Chondrocyte (in vitro differentiated cells): ENCODE measurements at regions not wholly inside any gene's neighbourhood (a gene's known extent, or its start where the extent isn't known, plus 50 kb on each side); places are given as distances from the start of the nearest gene placed in this dataset.
A peak's percentile ranks its signal among the peaks of the same experiment; 100 is the strongest.
"Not testable (repeated sequence)": the region's sequence is repeated elsewhere in the genome, so short reads cannot be mapped to it uniquely, and the experiment has no call there.

Experiments
- DNase-seq: peaks from one replicate; pipeline ENCODE4 v3.0.0; 2021; ENCODE audit warnings: mixed read lengths, low spot score
- H3K27ac Mint-ChIP-seq: one replicate; pipeline ENCODE4 v1.8.0; 2021; ENCODE audit warnings: mild to moderate bottlenecking, moderate library complexity, mixed read lengths; ENCODE audit not compliant: unreplicated experiment
- H3K27me3 Mint-ChIP-seq: 2 replicates; pipeline ENCODE4 v1.8.0; 2021; ENCODE audit warnings: low read depth, mixed read lengths
- H3K36me3 Mint-ChIP-seq: 2 replicates; pipeline ENCODE4 v1.8.0; 2021; ENCODE audit warnings: low read depth, mixed read lengths
- H3K4me1 Mint-ChIP-seq: 2 replicates; pipeline ENCODE4 v1.8.0; 2021; ENCODE audit warnings: low read depth, mild to moderate bottlenecking, mixed read lengths
- H3K4me3 Mint-ChIP-seq: one replicate; pipeline ENCODE4 v1.8.0; 2021; ENCODE audit warnings: mild to moderate bottlenecking, moderate library complexity, mixed read lengths; ENCODE audit not compliant: unreplicated experiment
- H3K9me3 Mint-ChIP-seq: 2 replicates; pipeline ENCODE4 v1.8.0; 2021; ENCODE audit warnings: low read depth, mixed read lengths
- CTCF ChIP-seq: fragments of 200-600 bp; sonication (generic); IDR thresholded peaks from 2 replicates; pipeline ENCODE4 v1.5.0; 2021; ENCODE audit warnings: antibody characterized with exemption, mild to moderate bottlenecking, moderate library complexity

- Mint-ChIP-seq H3K27ac (no peak overlapping the region), H3K4me1 (peaks cover 6% of the 10 kb centered on the region), H3K36me3 (peaks cover 3% of the 10 kb centered on the region), H3K27me3 (no peaks in the 10 kb centered on the region), H3K4me3 (no peak overlapping the region), H3K9me3 (peaks cover 18% of the 10 kb centered on the region)
- DNase-seq, result no peak
- no peak for TF ChIP-seq CTCF
Observed at GRCh38 chr15:36152936-36153335, 426.5 kb upstream of the CDIN1 start.

GRCh38 chr15:36156879-36157427, 422.5 kb upstream of the CDIN1 start:
- no peak for DNase-seq
- Mint-ChIP-seq H3K9me3 (no peaks in the 10 kb centered on the region), H3K36me3 (no peaks in the 10 kb centered on the region), H3K27ac (no peak overlapping the region), H3K27me3 (no peaks in the 10 kb centered on the region), H3K4me3 (no peak overlapping the region), H3K4me1 (peaks cover 12% of the 10 kb centered on the region)
- TF ChIP-seq CTCF, result no peak

GRCh38 chr15:36160351-36160750, 419.1 kb upstream of the CDIN1 start:
- no peak overlapping the region for H3K4me3 Mint-ChIP-seq
- H3K27ac Mint-ChIP-seq, result no peak overlapping the region
- no peak for TF ChIP-seq CTCF
- H3K27me3 Mint-ChIP-seq, result no peaks in the 10 kb centered on the region
- H3K4me1 Mint-ChIP-seq, result peaks cover 17% of the 10 kb centered on the region
- peaks cover 3% of the 10 kb centered on the region for H3K9me3 Mint-ChIP-seq
- no peaks in the 10 kb centered on the region for H3K36me3 Mint-ChIP-seq
- DNase-seq, result no peak

GRCh38 chr15:36161108-36161507, 418.3 kb upstream of the CDIN1 start:
- no peaks in the 10 kb centered on the region for H3K27me3 Mint-ChIP-seq
- H3K4me3 Mint-ChIP-seq, result no peak overlapping the region
- peaks cover 2% of the 10 kb centered on the region for H3K36me3 Mint-ChIP-seq
- H3K9me3 Mint-ChIP-seq, result peaks cover 7% of the 10 kb centered on the region
- H3K4me1 Mint-ChIP-seq, result peaks cover 17% of the 10 kb centered on the region
- no peak overlapping the region for H3K27ac Mint-ChIP-seq
- DNase-seq, result no peak
- no peak for TF ChIP-seq CTCF

- Mint-ChIP-seq H3K27ac (no peak overlapping the region), H3K9me3 (peaks cover 10% of the 10 kb centered on the region), H3K4me1 (peaks cover 17% of the 10 kb centered on the region), H3K36me3 (peaks cover 4% of the 10 kb centered on the region), H3K4me3 (no peak overlapping the region), H3K27me3 (no peaks in the 10 kb centered on the region)
- TF ChIP-seq CTCF, result peak; percentile 56
- DNase-seq, result no peak
Observed at GRCh38 chr15:36161771-36162212, 417.6 kb upstream of the CDIN1 start.

GRCh38 chr15:36163983-36164382, 415.4 kb upstream of the CDIN1 start:
- peaks cover 11% of the 10 kb centered on the region for H3K4me1 Mint-ChIP-seq
- H3K9me3 Mint-ChIP-seq, result peaks cover 10% of the 10 kb centered on the region
- not testable (repeated sequence) for H3K4me3 Mint-ChIP-seq, DNase-seq, H3K36me3 Mint-ChIP-seq, H3K27me3 Mint-ChIP-seq, H3K27ac Mint-ChIP-seq
